Panc1 (cell line): ENCODE measurements at regions not wholly inside any gene's neighbourhood (a gene's known extent, or its start where the extent isn't known, plus 50 kb on each side); places are given as distances from the start of the nearest gene placed in this dataset.

Experiments
- POLR2AphosphoS5 ChIP-seq: IDR thresholded peaks from 2 replicates; pipeline ENCODE4 v1.6.1; 2012; ENCODE audit warnings: mild to moderate bottlenecking, low read depth, low read length, moderate library complexity
- TF ChIP-seq, protein P1 (sequence below), 2 experiments: IDR thresholded peaks; 2 replicates each; pipeline ENCODE4 v1.6.1; 2011 to 2012; ENCODE audit warnings: low read depth in 2 of 2, control low read depth in 1 of 2, low read length in 1 of 2, mild to moderate bottlenecking in 1 of 2, moderate library complexity in 1 of 2; ENCODE audit not compliant: insufficient read depth in 1 of 2

DNA sequence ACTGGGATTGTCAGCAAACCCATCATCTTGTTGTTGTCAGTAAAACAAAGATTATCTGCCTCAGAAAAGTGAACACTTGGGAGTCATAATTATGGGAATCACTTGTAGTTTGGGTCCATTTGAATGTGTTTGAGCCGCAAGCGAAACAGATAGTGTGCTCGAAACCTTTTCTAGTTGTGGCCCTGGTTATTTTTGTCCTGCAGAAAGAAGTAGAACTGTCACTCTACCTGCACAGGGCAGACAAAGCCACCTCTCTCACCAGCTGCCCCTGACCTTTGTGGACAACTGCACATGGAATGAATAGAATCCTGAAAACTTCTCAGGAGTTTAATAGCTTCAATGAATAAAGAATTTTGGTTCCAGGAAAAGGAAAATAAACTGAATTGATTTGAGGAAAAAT is 156.1 kb upstream of the CHD6 start:
- TF ChIP-seq, protein P1, sequence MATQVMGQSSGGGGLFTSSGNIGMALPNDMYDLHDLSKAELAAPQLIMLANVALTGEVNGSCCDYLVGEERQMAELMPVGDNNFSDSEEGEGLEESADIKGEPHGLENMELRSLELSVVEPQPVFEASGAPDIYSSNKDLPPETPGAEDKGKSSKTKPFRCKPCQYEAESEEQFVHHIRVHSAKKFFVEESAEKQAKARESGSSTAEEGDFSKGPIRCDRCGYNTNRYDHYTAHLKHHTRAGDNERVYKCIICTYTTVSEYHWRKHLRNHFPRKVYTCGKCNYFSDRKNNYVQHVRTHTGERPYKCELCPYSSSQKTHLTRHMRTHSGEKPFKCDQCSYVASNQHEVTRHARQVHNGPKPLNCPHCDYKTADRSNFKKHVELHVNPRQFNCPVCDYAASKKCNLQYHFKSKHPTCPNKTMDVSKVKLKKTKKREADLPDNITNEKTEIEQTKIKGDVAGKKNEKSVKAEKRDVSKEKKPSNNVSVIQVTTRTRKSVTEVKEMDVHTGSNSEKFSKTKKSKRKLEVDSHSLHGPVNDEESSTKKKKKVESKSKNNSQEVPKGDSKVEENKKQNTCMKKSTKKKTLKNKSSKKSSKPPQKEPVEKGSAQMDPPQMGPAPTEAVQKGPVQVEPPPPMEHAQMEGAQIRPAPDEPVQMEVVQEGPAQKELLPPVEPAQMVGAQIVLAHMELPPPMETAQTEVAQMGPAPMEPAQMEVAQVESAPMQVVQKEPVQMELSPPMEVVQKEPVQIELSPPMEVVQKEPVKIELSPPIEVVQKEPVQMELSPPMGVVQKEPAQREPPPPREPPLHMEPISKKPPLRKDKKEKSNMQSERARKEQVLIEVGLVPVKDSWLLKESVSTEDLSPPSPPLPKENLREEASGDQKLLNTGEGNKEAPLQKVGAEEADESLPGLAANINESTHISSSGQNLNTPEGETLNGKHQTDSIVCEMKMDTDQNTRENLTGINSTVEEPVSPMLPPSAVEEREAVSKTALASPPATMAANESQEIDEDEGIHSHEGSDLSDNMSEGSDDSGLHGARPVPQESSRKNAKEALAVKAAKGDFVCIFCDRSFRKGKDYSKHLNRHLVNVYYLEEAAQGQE (IDR thresholded peaks at IDR 0.05; ENCODE audit: insufficient read depth in 1 of 2, low read depth in 2 of 2, low read length in 1 of 2): no peak
- TF ChIP-seq POLR2AphosphoS5: no peak
